ENCODE measurements at regions not wholly inside any gene's neighbourhood (a gene's known extent, or its start where the extent isn't known, plus 50 kb on each side); places are given as distances from the start of the nearest gene placed in this dataset.

DNA sequence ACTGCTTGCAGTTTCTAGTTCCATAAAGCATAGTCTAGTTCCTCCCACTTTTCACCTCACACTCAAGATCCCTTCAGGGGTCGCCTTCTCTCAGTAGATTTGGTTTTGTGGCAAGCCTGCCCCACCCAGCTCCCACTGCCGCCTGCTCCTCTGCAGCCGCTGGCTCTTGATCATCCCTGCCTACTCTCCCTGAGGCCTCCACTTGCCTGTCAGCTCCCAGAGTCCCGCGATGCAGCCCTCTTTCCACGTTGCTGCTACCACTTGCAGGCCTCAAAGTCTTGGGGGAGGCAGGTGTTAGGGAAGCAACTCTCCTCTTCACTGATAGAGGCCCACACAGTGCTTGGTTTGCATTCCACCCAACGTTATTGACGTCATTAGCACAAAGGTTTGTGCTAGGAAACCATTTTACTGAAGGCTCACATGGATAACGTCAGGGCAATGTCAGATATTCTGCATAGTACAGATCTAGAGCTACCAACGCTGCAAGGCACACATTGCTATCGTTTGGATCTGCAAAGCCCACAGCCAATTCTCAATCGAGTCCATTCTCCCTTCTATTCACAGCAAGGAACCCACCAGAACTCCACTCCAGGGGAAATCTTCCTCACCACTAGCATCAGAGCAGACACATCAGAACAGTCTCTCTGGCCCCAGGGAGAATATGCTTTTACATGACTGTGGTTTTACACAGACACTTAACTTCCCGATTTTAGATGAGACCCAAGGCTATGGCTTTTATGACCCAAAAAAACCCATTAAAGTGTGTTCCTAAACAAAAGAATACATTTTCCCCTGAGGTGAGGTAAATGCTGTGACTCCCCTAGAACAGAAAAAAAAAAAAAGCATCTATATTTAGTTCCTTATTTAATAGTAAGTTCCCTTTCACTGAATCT lies 519.5 kb upstream of the CAMK1G start:
- TF ChIP-seq POLR2A (IDR thresholded peaks at IDR 0.05) = no peak
- TF ChIP-seq, protein P1, sequence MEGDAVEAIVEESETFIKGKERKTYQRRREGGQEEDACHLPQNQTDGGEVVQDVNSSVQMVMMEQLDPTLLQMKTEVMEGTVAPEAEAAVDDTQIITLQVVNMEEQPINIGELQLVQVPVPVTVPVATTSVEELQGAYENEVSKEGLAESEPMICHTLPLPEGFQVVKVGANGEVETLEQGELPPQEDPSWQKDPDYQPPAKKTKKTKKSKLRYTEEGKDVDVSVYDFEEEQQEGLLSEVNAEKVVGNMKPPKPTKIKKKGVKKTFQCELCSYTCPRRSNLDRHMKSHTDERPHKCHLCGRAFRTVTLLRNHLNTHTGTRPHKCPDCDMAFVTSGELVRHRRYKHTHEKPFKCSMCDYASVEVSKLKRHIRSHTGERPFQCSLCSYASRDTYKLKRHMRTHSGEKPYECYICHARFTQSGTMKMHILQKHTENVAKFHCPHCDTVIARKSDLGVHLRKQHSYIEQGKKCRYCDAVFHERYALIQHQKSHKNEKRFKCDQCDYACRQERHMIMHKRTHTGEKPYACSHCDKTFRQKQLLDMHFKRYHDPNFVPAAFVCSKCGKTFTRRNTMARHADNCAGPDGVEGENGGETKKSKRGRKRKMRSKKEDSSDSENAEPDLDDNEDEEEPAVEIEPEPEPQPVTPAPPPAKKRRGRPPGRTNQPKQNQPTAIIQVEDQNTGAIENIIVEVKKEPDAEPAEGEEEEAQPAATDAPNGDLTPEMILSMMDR (IDR thresholded peaks at IDR 0.05) = no peak
- no peak overlapping the region for H3K4me3 ChIP-seq (ENCODE audit: low read depth, poor library complexity, severe bottlenecking)
- WGBS, 2 donors = 60 to 61% methylated on average over 13 of the region's 13 CpGs
- intact Hi-C loops (cut with DNase I; ENCODE audit: low total_unique reads) = no loop called here
- DNase-seq (ENCODE audit: low spot score in 2 of 2) = no peak

DNA sequence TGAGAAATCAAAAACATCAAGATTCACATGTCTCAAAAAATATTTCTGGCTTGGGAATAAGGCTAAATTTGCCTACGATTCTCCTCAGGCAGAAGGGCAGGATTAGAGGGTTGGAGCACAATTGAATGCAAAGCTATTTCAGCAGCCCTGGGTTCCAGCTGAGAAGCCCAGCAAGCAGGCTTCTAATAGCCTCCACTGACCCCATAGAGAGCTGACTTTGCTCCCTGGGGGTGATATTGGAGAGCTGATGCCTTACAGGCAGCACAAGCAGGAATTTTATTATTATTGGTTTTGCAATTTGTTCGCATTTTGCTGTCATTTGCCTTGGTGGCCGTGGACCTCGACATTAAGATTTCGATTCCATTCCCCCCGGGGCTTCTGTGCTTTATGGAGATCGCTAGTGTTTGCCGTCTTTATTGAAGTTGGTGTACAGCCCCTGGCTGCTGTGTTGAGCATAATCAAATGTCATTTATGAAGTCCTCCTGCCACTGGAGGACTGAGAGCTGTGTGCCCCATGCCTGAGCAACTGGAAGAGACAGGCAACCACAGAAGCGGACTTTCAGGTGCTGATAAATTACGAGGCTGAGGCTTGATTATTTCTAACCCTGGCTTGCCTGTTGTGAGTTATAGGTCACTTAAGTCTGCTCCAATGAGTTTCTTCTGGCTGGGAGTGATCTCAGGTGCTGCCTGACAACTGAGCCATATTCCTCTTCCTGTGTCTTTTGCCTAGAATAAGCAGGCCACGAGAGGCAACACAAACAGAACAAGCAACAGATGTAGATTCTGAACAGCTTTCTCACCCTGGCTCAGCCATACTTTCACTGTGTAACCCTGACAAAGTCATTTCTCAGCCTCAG lies 518.4 kb upstream of the CAMK1G start:
- intact Hi-C loops (cut with DNase I; ENCODE audit: low total_unique reads) = no loop called here
- TF ChIP-seq, protein P1 (IDR thresholded peaks at IDR 0.05) = no peak
- TF ChIP-seq POLR2A (IDR thresholded peaks at IDR 0.05) = no peak
- H3K4me3 ChIP-seq (ENCODE audit: low read depth, poor library complexity, severe bottlenecking) = no peak overlapping the region
- WGBS, 2 donors = 64 to 70% methylated on average over 11 of the region's 11 CpGs
- DNase-seq (ENCODE audit: low spot score in 2 of 2) = no peak

DNA sequence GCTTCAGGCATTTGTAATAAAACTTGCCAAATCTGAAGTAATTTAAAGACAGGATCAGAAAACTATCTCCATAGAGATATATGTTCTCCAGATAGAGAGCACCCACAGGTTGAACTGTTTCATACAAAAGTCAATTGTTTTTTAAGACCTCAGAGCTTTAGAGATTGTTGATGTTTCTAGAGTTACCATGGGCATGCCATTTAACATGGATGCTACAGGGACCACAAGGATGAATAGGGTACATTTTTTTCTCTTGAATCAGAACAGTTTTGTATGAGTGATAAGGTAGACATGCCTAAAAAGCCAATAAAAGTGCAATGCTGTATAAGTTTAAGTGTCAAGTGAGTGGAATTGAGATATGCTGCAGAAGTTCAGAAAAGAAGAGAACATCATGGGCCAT lies 511.0 kb upstream of the CAMK1G start:
- intact Hi-C loops (cut with DNase I; ENCODE audit: low total_unique reads) = no loop called here
- TF ChIP-seq, protein P1 (IDR thresholded peaks at IDR 0.05) = no peak
- TF ChIP-seq POLR2A (IDR thresholded peaks at IDR 0.05) = no peak
- DNase-seq (ENCODE audit: low spot score in 2 of 2) = no peak
- H3K4me3 ChIP-seq (ENCODE audit: low read depth, poor library complexity, severe bottlenecking) = no peak overlapping the region

DNA sequence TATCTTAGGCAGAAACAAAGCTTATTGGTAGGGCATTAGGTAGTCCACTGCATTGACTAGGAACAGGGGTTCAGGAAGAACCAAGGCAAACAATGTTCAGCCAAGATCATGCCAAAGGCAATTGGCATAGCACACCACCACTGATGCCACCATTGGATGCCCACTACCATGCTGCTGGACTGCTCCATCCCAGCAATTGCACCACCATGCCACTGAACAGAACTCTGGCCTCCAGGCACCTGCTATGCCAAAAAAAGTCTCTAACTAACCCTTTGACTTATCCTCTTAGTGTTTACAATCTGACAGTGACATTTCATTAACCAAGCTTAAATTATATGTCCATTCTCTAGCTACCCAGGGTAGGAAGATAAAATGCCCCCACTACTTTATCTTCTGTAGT lies 509.6 kb upstream of the CAMK1G start:
- no peak for DNase-seq (ENCODE audit: low spot score in 2 of 2)
- intact Hi-C loops (cut with DNase I; ENCODE audit: low total_unique reads) = no loop called here
- no peak overlapping the region for H3K4me3 ChIP-seq (ENCODE audit: low read depth, poor library complexity, severe bottlenecking)
- TF ChIP-seq POLR2A (IDR thresholded peaks at IDR 0.05) = no peak
- TF ChIP-seq, protein P1 (IDR thresholded peaks at IDR 0.05) = no peak

DNA sequence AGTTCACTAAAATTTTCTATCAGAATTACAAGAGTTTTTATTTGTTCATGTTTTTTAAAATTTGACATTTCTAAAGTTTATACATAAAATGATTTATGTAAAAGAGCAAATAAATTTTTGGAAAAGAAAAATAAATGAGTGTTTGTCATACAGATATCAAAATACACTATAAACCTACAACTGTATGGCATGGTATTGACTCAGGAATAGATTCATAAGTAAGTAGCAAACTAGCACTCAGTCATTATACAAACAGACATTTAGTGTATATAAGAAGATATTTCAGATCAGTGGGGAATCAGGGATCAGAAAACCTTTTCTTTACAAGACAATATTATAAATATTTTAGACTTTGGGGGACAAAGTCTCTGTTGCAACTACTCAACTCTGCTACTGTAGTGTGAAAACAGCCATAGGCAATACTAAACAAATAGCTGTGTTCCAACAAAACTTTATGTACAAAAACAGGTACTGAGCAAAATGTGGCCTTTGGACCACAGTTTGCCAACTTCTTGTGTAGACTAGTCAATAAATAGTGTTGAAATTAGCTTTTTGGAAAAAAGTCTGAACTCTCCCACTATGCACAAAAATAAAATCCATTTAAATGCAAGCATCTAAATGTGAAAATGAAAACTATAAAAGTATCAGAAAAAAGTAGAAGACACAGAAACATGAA lies 508.8 kb upstream of the CAMK1G start:
- intact Hi-C loops (cut with DNase I; ENCODE audit: low total_unique reads) = no loop called here
- DNase-seq (ENCODE audit: low spot score in 2 of 2) = no peak
- no peak for TF ChIP-seq POLR2A (IDR thresholded peaks at IDR 0.05)
- TF ChIP-seq, protein P1 (IDR thresholded peaks at IDR 0.05) = no peak
- H3K4me3 ChIP-seq (ENCODE audit: low read depth, poor library complexity, severe bottlenecking) = no peak overlapping the region

All from lower leg skin (tissue), 4 donors.